HCT116 (cell line): ENCODE measurements at regions not wholly inside any gene's neighbourhood (a gene's known extent, or its start where the extent isn't known, plus 50 kb on each side); places are given as distances from the start of the nearest gene placed in this dataset.

ENCODE experiments used
- ATAC-seq: fragments of 200-7000 bp; cut with Tn5 transposase; 2 replicates; pipeline ENCODE4 v1.9.1; 2020; ENCODE audit warnings: mild to moderate bottlenecking, moderate library complexity
- BruUV-seq: library from RNA; stranded (reverse); fragments of 400-500 nt; replicated peaks from 2 replicates; lab custom pipeline; 2021; lab: Mats Ljungman, UMichigan
- CTCF ChIA-PET: fragments of 300-600 bp; sonication (Branson Sonifier 250); formaldehyde crosslinking; loops from one replicate; lab custom pipeline; 2021; ENCODE audit warnings: antibody characterized with exemption; lab: Charles Lee
- POLR2A ChIA-PET: fragments of 300-600, 350-600 bp; sonication (Branson Sonifier 250); formaldehyde crosslinking; loops from one replicate; lab custom pipeline; 2021; ENCODE audit warnings: antibody characterized with exemption; lab: Charles Lee
- RAD21 ChIA-PET, 2 experiments: fragments of 300-600 bp; sonication (Branson Sonifier 250); formaldehyde crosslinking; loops; one replicate each; lab custom pipeline; 2023; ENCODE audit warnings: low total read pairs in 2 of 2; ENCODE audit not compliant: uncharacterized antibody in 2 of 2, unreplicated experiment in 2 of 2, low non-redundant PET in 1 of 2; lab: Charles Lee
- DNase-seq: peaks from one replicate; pipeline ENCODE4 v3.0.0-alpha.2; 2010; ENCODE audit warnings: low read depth, low spot score
- H2AFZ ChIP-seq: fragments of 200-600 bp; shearing (Covaris generic), sonication (generic); 2 replicates; pipeline ENCODE4 v1.6.1; 2017; ENCODE audit warnings: low read depth, mixed run types, mixed read lengths, antibody characterized with exemption, low read length; ENCODE audit not compliant: poor library complexity, severe bottlenecking
- H3K27ac ChIP-seq: 2 replicates; pipeline ENCODE4 v1.5.1; 2012; ENCODE audit warnings: low read depth, low read length
- H3K27me3 ChIP-seq: fragments of 200-600 bp; sonication (generic); 2 replicates; pipeline ENCODE4 v1.6.1; 2016; ENCODE audit warnings: mixed run types, low read length, mixed read lengths; ENCODE audit not compliant: insufficient read depth
- H3K36me3 ChIP-seq, 2 experiments: fragments of 200-500 bp in 1 of 2; fragments of 200-600 bp in 1 of 2; sonication (Bioruptor generic) in 1 of 2; sonication (generic) in 1 of 2; 2 replicates each; pipeline versions ENCODE4 v1.5.1 to v1.6.1; 2014 to 2016; ENCODE audit warnings: low read length in 2 of 2, inconsistent platforms in 1 of 2, mixed read lengths in 1 of 2, mixed run types in 1 of 2; ENCODE audit not compliant: insufficient read depth in 2 of 2, control insufficient read depth in 1 of 2
- H3K4me1 ChIP-seq, 2 experiments: fragments of 200-600 bp in 1 of 2; sonication (generic) in 1 of 2; 2 replicates each; pipeline versions ENCODE4 v1.5.1 to v1.6.1; 2012 to 2017; ENCODE audit warnings: low read length in 2 of 2, inconsistent platforms in 1 of 2, mild to moderate bottlenecking in 1 of 2, mixed read lengths in 1 of 2, mixed run types in 1 of 2, moderate library complexity in 1 of 2; ENCODE audit not compliant: insufficient read depth in 2 of 2, control insufficient read depth in 1 of 2
- H3K4me2 ChIP-seq: fragments of 200-600 bp; sonication (generic); 2 replicates; pipeline ENCODE4 v1.6.1; 2017; ENCODE audit warnings: mixed run types, low read length, mixed read lengths
- H3K4me3 ChIP-seq, 2 experiments: fragments of 200-600 bp in 1 of 2; sonication (generic) in 1 of 2; replicated peaks in 1 of 2; 2 replicates each; pipeline ENCODE4 v1.5.1; 2011 to 2016; ENCODE audit warnings: low read length in 2 of 2, control low read depth in 1 of 2, low read depth in 1 of 2, mild to moderate bottlenecking in 1 of 2, mixed read lengths in 1 of 2, mixed run types in 1 of 2
- H3K79me2 ChIP-seq: fragments of 200-600 bp; sonication (generic); 2 replicates; pipeline ENCODE4 v1.6.1; 2017; ENCODE audit warnings: mild to moderate bottlenecking, mixed run types, low read length, moderate library complexity, mixed read lengths; ENCODE audit not compliant: insufficient read depth
- H3K9ac ChIP-seq: fragments of 200-600 bp; sonication (generic); 2 replicates; pipeline ENCODE4 v1.6.1; 2016; ENCODE audit warnings: low read length, mixed read lengths
- H3K9me2 ChIP-seq: fragments of 200-600 bp; sonication (generic), shearing (Covaris generic); 2 replicates; pipeline ENCODE4 v1.6.1; 2017; ENCODE audit warnings: mixed run types, mild to moderate bottlenecking, moderate library complexity; ENCODE audit not compliant: insufficient read depth
- H3K9me3 ChIP-seq, 2 experiments: fragments of 200-500 bp in 1 of 2; fragments of 200-600 bp in 1 of 2; sonication (Bioruptor generic) in 1 of 2; sonication (generic) in 1 of 2; 2 replicates each; pipeline ENCODE4 v1.6.1; 2014 to 2017; ENCODE audit warnings: low read length in 2 of 2, mixed read lengths in 2 of 2, inconsistent platforms in 1 of 2, low read depth in 1 of 2, mild to moderate bottlenecking in 1 of 2, mixed run types in 1 of 2, moderate library complexity in 1 of 2; ENCODE audit not compliant: control insufficient read depth in 1 of 2, insufficient read depth in 1 of 2
- H4K20me1 ChIP-seq: fragments of 200-600 bp; sonication (generic), shearing (Covaris generic); 2 replicates; pipeline ENCODE4 v1.6.1; 2017; ENCODE audit warnings: mixed run types, mild to moderate bottlenecking, moderate library complexity; ENCODE audit not compliant: insufficient read depth
- ATF3 ChIP-seq: IDR thresholded peaks from 2 replicates; pipeline ENCODE4 v1.6.1; 2012
- CBX3 ChIP-seq: IDR thresholded peaks from 2 replicates; pipeline ENCODE4 v1.6.1; 2012; ENCODE audit warnings: low read depth
- CEBPB ChIP-seq: IDR thresholded peaks from 2 replicates; pipeline ENCODE4 v1.6.1; 2012; ENCODE audit warnings: low read depth
- EGR1 ChIP-seq: IDR thresholded peaks from 2 replicates; pipeline ENCODE4 v1.6.1; 2012; ENCODE audit warnings: low read depth
- ELF1 ChIP-seq: IDR thresholded peaks from 2 replicates; pipeline ENCODE4 v1.6.1; 2012; ENCODE audit warnings: low read depth, borderline replicate concordance
- EZH2 ChIP-seq: fragments of 200-600 bp; sonication (generic); IDR thresholded peaks from 2 replicates; pipeline ENCODE4 v1.6.1; 2017; ENCODE audit warnings: antibody characterized with exemption, mixed run types
- FOSL1 ChIP-seq: IDR thresholded peaks from 2 replicates; pipeline ENCODE4 v1.6.1; 2012; ENCODE audit warnings: low read depth
- JUND ChIP-seq: IDR thresholded peaks from 2 replicates; pipeline ENCODE4 v1.6.1; 2012
- RAD21 ChIP-seq: IDR thresholded peaks from 2 replicates; pipeline ENCODE4 v1.6.1; 2012; ENCODE audit warnings: low read depth, mild to moderate bottlenecking
- SIN3A ChIP-seq: IDR thresholded peaks from 2 replicates; pipeline ENCODE4 v1.6.1; 2012; ENCODE audit warnings: low read depth
- SP1 ChIP-seq: IDR thresholded peaks from 2 replicates; pipeline ENCODE4 v1.6.1; 2012; ENCODE audit warnings: low read depth
- SRF ChIP-seq: IDR thresholded peaks from 2 replicates; pipeline ENCODE4 v1.6.1; 2012; ENCODE audit warnings: low read depth
- intact Hi-C: fragments of 100-400 bp; cut with micrococcal nuclease; formaldehyde crosslinking; loops from 2 replicates; pipeline ENCODE4 v1.10.0; 2022
- TF ChIP-seq, protein P1 (sequence below), 3 experiments: fragments of 200-600 bp in 1 of 3; sonication (generic) in 1 of 3; IDR thresholded peaks in 2 of 3; conservative IDR thresholded peaks in 1 of 3; 2 replicates each; pipeline ENCODE4 v1.5.1; 2012 to 2017; ENCODE audit warnings: low read depth in 2 of 3, low read length in 2 of 3, antibody characterized with exemption in 1 of 3, borderline replicate concordance in 1 of 3, control low read depth in 1 of 3, mild to moderate bottlenecking in 1 of 3, mixed read lengths in 1 of 3, mixed run types in 1 of 3, moderate library complexity in 1 of 3; ENCODE audit not compliant: insufficient read depth in 1 of 3
- TF ChIP-seq, protein P2 (sequence below): IDR thresholded peaks from 2 replicates; pipeline ENCODE4 v1.6.1; 2011; ENCODE audit warnings: mild to moderate bottlenecking, low read length, moderate library complexity; ENCODE audit not compliant: insufficient replicate concordance; ENCODE audit errors: extremely low read depth

- ATAC-seq (no peak), DNase-seq (no peak)
- Histone ChIP-seq H3K9me3 (no peaks in the 10 kb centered on the region), H2AFZ (no peak overlapping the region), H3K27me3 (no peaks in the 10 kb centered on the region), H3K9ac (no peak overlapping the region), H3K4me2 (no peak overlapping the region), H3K9me2 (no peaks in the 10 kb centered on the region), H4K20me1 (no peaks in the 10 kb centered on the region; the same call in 1 of the 2 replicates), H3K4me3 (no peak overlapping the region), H3K36me3 (no peaks in the 10 kb centered on the region), H3K79me2 (no peaks in the 10 kb centered on the region), H3K4me1 (no peaks in the 10 kb centered on the region), H3K27ac (no peak overlapping the region)
- BruUV-seq = no TSS peak
- RAD21 ChIA-PET = no interaction called here
- TF ChIP-seq FOSL1 (no peak), SP1 (no peak), JUND (no peak), EZH2 (no peak), ELF1 (no peak)
- TF ChIP-seq, protein P1, sequence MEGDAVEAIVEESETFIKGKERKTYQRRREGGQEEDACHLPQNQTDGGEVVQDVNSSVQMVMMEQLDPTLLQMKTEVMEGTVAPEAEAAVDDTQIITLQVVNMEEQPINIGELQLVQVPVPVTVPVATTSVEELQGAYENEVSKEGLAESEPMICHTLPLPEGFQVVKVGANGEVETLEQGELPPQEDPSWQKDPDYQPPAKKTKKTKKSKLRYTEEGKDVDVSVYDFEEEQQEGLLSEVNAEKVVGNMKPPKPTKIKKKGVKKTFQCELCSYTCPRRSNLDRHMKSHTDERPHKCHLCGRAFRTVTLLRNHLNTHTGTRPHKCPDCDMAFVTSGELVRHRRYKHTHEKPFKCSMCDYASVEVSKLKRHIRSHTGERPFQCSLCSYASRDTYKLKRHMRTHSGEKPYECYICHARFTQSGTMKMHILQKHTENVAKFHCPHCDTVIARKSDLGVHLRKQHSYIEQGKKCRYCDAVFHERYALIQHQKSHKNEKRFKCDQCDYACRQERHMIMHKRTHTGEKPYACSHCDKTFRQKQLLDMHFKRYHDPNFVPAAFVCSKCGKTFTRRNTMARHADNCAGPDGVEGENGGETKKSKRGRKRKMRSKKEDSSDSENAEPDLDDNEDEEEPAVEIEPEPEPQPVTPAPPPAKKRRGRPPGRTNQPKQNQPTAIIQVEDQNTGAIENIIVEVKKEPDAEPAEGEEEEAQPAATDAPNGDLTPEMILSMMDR (IDR thresholded peaks at IDR 0.05 in 2 of 3, conservative IDR thresholded peaks at IDR 0.05 in 1 of 3; ENCODE audit: borderline replicate concordance in 1 of 3, insufficient read depth in 1 of 3, low read depth in 2 of 3, low read length in 2 of 3) = no peak
- CTCF ChIA-PET = no interaction called here
- intact Hi-C loops = no loop called here
- POLR2A ChIA-PET = no interaction called here
These were observed 85.2 kb upstream of the CNR1 start for GRCh38 chr6:88251301-88251700.

- BruUV-seq = no TSS peak
- Histone ChIP-seq H3K4me3 (no peak overlapping the region), H3K27me3 (0 out of 2 replicates have a peak, but pooled peaks cover 4% of the 10 kb centered on the region), H3K4me2 (no peak overlapping the region), H2AFZ (no peak overlapping the region), H3K36me3 (no peaks in the 10 kb centered on the region), H3K4me1 (no peaks in the 10 kb centered on the region), H3K79me2 (no peaks in the 10 kb centered on the region), H3K9ac (no peak overlapping the region), H3K9me2 (no peaks in the 10 kb centered on the region), H3K27ac (no peak overlapping the region), H4K20me1 (no peaks in the 10 kb centered on the region; the same call in 1 of the 2 replicates), H3K9me3 (no peaks in the 10 kb centered on the region)
- DNase-seq (no peak), ATAC-seq (no peak)
- POLR2A ChIA-PET = no interaction called here
- RAD21 ChIA-PET = no interaction called here
- TF ChIP-seq SRF (no peak), EGR1 (no peak), CBX3 (no peak), ATF3 (no peak), RAD21 (no peak), SP1 (no peak), SIN3A (no peak), CEBPB (no peak), FOSL1 (no peak), EZH2 (no peak), ELF1 (no peak)
- TF ChIP-seq, protein P2, sequence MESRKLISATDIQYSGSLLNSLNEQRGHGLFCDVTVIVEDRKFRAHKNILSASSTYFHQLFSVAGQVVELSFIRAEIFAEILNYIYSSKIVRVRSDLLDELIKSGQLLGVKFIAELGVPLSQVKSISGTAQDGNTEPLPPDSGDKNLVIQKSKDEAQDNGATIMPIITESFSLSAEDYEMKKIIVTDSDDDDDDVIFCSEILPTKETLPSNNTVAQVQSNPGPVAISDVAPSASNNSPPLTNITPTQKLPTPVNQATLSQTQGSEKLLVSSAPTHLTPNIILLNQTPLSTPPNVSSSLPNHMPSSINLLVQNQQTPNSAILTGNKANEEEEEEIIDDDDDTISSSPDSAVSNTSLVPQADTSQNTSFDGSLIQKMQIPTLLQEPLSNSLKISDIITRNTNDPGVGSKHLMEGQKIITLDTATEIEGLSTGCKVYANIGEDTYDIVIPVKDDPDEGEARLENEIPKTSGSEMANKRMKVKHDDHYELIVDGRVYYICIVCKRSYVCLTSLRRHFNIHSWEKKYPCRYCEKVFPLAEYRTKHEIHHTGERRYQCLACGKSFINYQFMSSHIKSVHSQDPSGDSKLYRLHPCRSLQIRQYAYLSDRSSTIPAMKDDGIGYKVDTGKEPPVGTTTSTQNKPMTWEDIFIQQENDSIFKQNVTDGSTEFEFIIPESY = no peak
- CTCF ChIA-PET = no interaction called here
- intact Hi-C loops = no loop called here
These were observed 82.7 kb upstream of the CNR1 start for GRCh38 chr6:88248709-88249321.
